HEK293 (cell line): ENCODE measurements at regions not wholly inside any gene's neighbourhood (a gene's known extent, or its start where the extent isn't known, plus 50 kb on each side); places are given as distances from the start of the nearest gene placed in this dataset.

ENCODE experiments used
- CTCF ChIA-PET: fragments of 350-600 bp; formaldehyde crosslinking; extraction: SDS; loops from one replicate; lab custom pipeline; 2021; ENCODE audit warnings: antibody characterized with exemption; lab: Yijun Ruan, JAX
- POLR2A ChIA-PET: fragments of 300-600 bp; formaldehyde crosslinking; extraction: SDS; loops from one replicate; lab custom pipeline; 2020; ENCODE audit warnings: antibody characterized with exemption, inconsistent platforms; lab: Yijun Ruan, JAX
- H3K27ac ChIP-seq: fragments of 200-500 bp; sonication (Bioruptor generic); 2 replicates; pipeline ENCODE4 v1.5.1; 2014; ENCODE audit warnings: low read depth, low read length, control low read depth, inconsistent platforms; ENCODE audit errors: extremely low read depth
- H3K36me3 ChIP-seq, 2 experiments: fragments of 200-500 bp in 1 of 2; sonication (Bioruptor generic) in 1 of 2; 1 replicate in 1 of 2; 2 replicates in 1 of 2; pipeline ENCODE4 v1.5.1; 2014 to 2017; ENCODE audit warnings: inconsistent platforms in 2 of 2, low read length in 2 of 2; ENCODE audit not compliant: control insufficient read depth in 2 of 2, insufficient read depth in 1 of 2
- H3K4me1 ChIP-seq: fragments of 200-500 bp; sonication (Bioruptor generic); 2 replicates; pipeline ENCODE4 v1.5.1; 2014; ENCODE audit warnings: mild to moderate bottlenecking, low read length, inconsistent platforms; ENCODE audit not compliant: control insufficient read depth, insufficient read depth
- H3K4me3 ChIP-seq: 2 replicates; pipeline ENCODE4 v1.5.1; 2011; ENCODE audit warnings: low read depth, mild to moderate bottlenecking, control low read depth, low read length, moderate library complexity
- H3K9me3 ChIP-seq: fragments of 200-500 bp; sonication (Bioruptor generic); 2 replicates; pipeline ENCODE4 v1.5.1; 2014; ENCODE audit warnings: low read depth, low read length, inconsistent platforms; ENCODE audit not compliant: control insufficient read depth, insufficient read depth
- KLF1 ChIP-seq: fragments of 450-650 bp; formaldehyde crosslinking; IDR thresholded peaks from 2 replicates; pipeline ENCODE4 v1.5.1; 2016; ENCODE audit warnings: missing biosample characterization, missing genetic modification characterization
- KLF9 ChIP-seq: fragments of 450-650 bp; formaldehyde crosslinking; IDR thresholded peaks from 2 replicates; pipeline ENCODE4 v1.5.1; 2016; ENCODE audit warnings: missing biosample characterization, missing genetic modification characterization, low read depth
- ZFHX2 ChIP-seq: fragments of 450-650 bp; formaldehyde crosslinking; conservative IDR thresholded peaks from 2 replicates; pipeline ENCODE4 v1.5.1; 2016; ENCODE audit warnings: missing biosample characterization, missing genetic modification characterization
- ZFP41 ChIP-seq: fragments of 450-650 bp; formaldehyde crosslinking; IDR thresholded peaks from 2 replicates; pipeline ENCODE4 v1.5.1; 2016; ENCODE audit warnings: missing biosample characterization, missing genetic modification characterization, borderline replicate concordance
- ZNF121 ChIP-seq: fragments of 450-650 bp; formaldehyde crosslinking; IDR thresholded peaks from 2 replicates; pipeline ENCODE4 v1.5.1; 2016; ENCODE audit warnings: missing biosample characterization, missing genetic modification characterization
- ZNF426 ChIP-seq: fragments of 450-650 bp; formaldehyde crosslinking; IDR thresholded peaks from 2 replicates; pipeline ENCODE4 v1.5.1; 2017; ENCODE audit warnings: missing biosample characterization, missing genetic modification characterization, mild to moderate bottlenecking, inconsistent platforms, moderate library complexity
- ZNF48 ChIP-seq: fragments of 450-650 bp; formaldehyde crosslinking; IDR thresholded peaks from 2 replicates; pipeline ENCODE4 v1.5.1; 2016; ENCODE audit warnings: missing biosample characterization, missing genetic modification characterization
- ZNF544 ChIP-seq: fragments of 450-650 bp; formaldehyde crosslinking; IDR thresholded peaks from 2 replicates; pipeline ENCODE4 v1.5.0; 2017; ENCODE audit warnings: missing biosample characterization, missing genetic modification characterization
- TF ChIP-seq, protein P1 (sequence below): fragments of 450-650 bp; formaldehyde crosslinking; IDR thresholded peaks from 2 replicates; pipeline ENCODE4 v1.5.1; 2016; ENCODE audit warnings: missing biosample characterization, missing genetic modification characterization, borderline replicate concordance
- TF ChIP-seq, protein P2 (sequence below): fragments of 450-650 bp; formaldehyde crosslinking; IDR thresholded peaks from 2 replicates; pipeline ENCODE4 v1.5.1; 2017; ENCODE audit warnings: missing biosample characterization, mild to moderate bottlenecking, missing genetic modification characterization, moderate library complexity
- TF ChIP-seq, protein P3 (sequence below): fragments of 450-650 bp; formaldehyde crosslinking; conservative IDR thresholded peaks from 2 replicates; pipeline ENCODE4 v1.5.1; 2016; ENCODE audit warnings: low read depth, missing biosample characterization, missing genetic modification characterization
- TF ChIP-seq, protein P4 (sequence below): fragments of 450-650 bp; formaldehyde crosslinking; IDR thresholded peaks from 2 replicates; pipeline ENCODE4 v1.5.1; 2017; ENCODE audit warnings: missing biosample characterization, missing genetic modification characterization
- TF ChIP-seq, protein P5 (sequence below): fragments of 450-650 bp; formaldehyde crosslinking; IDR thresholded peaks from 2 replicates; pipeline ENCODE4 v1.5.1; 2016; ENCODE audit warnings: missing biosample characterization, missing genetic modification characterization
- TF ChIP-seq, protein P6 (sequence below): fragments of 450-650 bp; formaldehyde crosslinking; IDR thresholded peaks from 2 replicates; pipeline ENCODE4 v1.5.1; 2017; ENCODE audit warnings: missing biosample characterization, missing genetic modification characterization

DNA sequence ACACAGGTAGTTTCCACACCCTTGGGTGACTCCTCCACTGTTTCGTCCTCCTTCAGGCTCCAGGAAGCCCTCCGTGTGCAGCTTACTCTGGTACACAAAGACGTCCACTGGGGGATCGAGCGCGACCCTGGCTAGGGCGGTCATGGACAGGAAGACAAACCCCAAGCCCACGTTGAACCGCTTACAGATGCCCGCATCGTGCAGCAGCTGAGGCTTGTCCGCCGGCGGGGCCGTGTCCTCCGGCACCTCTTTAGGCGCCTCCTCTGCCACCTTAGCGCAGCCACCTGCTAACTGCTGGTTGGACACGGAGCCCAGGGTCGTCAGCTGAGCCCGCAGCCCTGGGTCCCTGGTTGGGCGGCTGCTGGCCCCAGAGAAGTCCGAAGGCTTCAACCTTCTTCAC is 309.0 kb upstream of the BTBD3 start (continued):
- TF ChIP-seq, protein P1, sequence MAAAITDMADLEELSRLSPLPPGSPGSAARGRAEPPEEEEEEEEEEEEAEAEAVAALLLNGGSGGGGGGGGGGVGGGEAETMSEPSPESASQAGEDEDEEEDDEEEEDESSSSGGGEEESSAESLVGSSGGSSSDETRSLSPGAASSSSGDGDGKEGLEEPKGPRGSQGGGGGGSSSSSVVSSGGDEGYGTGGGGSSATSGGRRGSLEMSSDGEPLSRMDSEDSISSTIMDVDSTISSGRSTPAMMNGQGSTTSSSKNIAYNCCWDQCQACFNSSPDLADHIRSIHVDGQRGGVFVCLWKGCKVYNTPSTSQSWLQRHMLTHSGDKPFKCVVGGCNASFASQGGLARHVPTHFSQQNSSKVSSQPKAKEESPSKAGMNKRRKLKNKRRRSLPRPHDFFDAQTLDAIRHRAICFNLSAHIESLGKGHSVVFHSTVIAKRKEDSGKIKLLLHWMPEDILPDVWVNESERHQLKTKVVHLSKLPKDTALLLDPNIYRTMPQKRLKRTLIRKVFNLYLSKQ (tag by site-specific recombination), result no peak
- no peak for TF ChIP-seq KLF9 (tag by site-specific recombination)
- TF ChIP-seq ZFP41 (tag by site-specific recombination), result no peak

DNA sequence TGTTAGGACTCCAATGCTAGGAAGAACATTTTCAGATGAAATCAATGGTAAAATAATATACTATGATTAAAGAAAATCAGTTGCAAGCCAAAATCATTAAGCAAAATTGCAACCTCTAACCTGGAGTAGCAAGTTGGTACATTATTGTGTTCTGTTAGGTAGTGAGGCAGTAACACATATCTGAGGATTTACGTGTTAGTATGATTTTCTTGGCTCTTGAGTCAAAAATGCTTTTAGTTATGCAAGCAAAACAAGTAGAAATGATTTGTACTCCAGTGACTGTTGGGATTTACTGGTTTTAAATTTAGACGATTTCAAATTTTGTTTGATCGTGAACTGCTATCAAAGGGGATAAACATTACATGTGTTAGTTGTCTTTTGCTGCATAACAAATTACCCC is 293.0 kb upstream of the BTBD3 start:
- Histone ChIP-seq H3K4me3 (no peak overlapping the region), H3K36me3 (no peaks in the 10 kb centered on the region), H3K9me3 (no peaks in the 10 kb centered on the region), H3K4me1 (no peaks in the 10 kb centered on the region), H3K27ac (no peak overlapping the region)
- CTCF ChIA-PET, result no interaction called here
- POLR2A ChIA-PET, result no interaction called here
- TF ChIP-seq, protein P2, sequence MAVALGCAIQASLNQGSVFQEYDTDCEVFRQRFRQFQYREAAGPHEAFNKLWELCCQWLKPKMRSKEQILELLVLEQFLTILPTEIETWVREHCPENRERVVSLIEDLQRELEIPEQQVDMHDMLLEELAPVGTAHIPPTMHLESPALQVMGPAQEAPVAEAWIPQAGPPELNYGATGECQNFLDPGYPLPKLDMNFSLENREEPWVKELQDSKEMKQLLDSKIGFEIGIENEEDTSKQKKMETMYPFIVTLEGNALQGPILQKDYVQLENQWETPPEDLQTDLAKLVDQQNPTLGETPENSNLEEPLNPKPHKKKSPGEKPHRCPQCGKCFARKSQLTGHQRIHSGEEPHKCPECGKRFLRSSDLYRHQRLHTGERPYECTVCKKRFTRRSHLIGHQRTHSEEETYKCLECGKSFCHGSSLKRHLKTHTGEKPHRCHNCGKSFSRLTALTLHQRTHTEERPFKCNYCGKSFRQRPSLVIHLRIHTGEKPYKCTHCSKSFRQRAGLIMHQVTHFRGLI (tag by site-specific recombination), result no peak
- TF ChIP-seq, protein P3, sequence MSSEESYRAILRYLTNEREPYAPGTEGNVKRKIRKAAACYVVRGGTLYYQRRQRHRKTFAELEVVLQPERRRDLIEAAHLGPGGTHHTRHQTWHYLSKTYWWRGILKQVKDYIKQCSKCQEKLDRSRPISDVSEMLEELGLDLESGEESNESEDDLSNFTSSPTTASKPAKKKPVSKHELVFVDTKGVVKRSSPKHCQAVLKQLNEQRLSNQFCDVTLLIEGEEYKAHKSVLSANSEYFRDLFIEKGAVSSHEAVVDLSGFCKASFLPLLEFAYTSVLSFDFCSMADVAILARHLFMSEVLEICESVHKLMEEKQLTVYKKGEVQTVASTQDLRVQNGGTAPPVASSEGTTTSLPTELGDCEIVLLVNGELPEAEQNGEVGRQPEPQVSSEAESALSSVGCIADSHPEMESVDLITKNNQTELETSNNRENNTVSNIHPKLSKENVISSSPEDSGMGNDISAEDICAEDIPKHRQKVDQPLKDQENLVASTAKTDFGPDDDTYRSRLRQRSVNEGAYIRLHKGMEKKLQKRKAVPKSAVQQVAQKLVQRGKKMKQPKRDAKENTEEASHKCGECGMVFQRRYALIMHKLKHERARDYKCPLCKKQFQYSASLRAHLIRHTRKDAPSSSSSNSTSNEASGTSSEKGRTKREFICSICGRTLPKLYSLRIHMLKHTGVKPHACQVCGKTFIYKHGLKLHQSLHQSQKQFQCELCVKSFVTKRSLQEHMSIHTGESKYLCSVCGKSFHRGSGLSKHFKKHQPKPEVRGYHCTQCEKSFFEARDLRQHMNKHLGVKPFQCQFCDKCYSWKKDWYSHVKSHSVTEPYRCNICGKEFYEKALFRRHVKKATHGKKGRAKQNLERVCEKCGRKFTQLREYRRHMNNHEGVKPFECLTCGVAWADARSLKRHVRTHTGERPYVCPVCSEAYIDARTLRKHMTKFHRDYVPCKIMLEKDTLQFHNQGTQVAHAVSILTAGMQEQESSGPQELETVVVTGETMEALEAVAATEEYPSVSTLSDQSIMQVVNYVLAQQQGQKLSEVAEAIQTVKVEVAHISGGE, result no peak
- TF ChIP-seq ZNF544 (tag by site-specific recombination) (no peak), ZFHX2 (tag by site-specific recombination) (no peak), ZNF48 (tag by site-specific recombination) (no peak)

DNA sequence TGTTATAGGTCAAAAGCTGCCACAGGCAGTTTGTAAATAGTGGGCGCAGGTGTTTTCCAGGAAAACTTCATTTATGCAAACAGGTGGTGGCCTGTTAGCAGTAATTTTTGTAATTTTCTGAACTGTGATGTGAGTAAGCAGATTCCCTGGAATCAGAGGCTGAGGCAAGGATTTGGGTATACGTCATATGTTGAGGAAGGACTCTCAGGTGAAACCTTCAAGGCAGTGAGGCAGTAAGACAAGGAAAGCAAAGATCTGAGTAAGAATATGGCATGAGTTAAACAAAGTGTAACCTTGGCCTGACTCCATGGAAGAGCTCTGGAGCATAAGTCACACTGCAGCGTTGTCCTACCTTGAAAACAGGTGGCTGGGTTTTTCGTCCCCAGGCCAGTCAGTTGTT is 291.1 kb upstream of the BTBD3 start:
- no peaks in the 10 kb centered on the region for H3K9me3 ChIP-seq
- no peaks in the 10 kb centered on the region for H3K4me1 ChIP-seq
- POLR2A ChIA-PET, result no interaction called here
- H3K4me3 ChIP-seq, result no peak overlapping the region
- no peak overlapping the region for H3K27ac ChIP-seq
- TF ChIP-seq ZNF426 (tag by site-specific recombination) (no peak), KLF1 (no peak), ZNF121 (no peak)
- TF ChIP-seq, protein P4, sequence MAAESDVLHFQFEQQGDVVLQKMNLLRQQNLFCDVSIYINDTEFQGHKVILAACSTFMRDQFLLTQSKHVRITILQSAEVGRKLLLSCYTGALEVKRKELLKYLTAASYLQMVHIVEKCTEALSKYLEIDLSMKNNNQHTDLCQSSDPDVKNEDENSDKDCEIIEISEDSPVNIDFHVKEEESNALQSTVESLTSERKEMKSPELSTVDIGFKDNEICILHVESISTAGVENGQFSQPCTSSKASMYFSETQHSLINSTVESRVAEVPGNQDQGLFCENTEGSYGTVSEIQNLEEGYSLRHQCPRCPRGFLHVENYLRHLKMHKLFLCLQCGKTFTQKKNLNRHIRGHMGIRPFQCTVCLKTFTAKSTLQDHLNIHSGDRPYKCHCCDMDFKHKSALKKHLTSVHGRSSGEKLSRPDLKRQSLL (tag by site-specific recombination), result no peak
- TF ChIP-seq, protein P5, sequence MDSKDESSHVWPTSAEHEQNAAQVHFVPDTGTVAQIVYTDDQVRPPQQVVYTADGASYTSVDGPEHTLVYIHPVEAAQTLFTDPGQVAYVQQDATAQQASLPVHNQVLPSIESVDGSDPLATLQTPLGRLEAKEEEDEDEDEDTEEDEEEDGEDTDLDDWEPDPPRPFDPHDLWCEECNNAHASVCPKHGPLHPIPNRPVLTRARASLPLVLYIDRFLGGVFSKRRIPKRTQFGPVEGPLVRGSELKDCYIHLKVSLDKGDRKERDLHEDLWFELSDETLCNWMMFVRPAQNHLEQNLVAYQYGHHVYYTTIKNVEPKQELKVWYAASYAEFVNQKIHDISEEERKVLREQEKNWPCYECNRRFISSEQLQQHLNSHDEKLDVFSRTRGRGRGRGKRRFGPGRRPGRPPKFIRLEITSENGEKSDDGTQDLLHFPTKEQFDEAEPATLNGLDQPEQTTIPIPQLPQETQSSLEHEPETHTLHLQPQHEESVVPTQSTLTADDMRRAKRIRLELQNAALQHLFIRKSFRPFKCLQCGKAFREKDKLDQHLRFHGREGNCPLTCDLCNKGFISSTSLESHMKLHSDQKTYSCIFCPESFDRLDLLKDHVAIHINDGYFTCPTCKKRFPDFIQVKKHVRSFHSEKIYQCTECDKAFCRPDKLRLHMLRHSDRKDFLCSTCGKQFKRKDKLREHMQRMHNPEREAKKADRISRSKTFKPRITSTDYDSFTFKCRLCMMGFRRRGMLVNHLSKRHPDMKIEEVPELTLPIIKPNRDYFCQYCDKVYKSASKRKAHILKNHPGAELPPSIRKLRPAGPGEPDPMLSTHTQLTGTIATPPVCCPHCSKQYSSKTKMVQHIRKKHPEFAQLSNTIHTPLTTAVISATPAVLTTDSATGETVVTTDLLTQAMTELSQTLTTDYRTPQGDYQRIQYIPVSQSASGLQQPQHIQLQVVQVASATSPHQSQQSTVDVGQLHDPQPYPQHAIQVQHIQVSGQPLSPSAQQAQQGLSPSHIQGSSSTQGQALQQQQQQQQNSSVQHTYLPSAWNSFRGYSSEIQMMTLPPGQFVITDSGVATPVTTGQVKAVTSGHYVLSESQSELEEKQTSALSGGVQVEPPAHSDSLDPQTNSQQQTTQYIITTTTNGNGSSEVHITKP, result no peak
- TF ChIP-seq, protein P6, sequence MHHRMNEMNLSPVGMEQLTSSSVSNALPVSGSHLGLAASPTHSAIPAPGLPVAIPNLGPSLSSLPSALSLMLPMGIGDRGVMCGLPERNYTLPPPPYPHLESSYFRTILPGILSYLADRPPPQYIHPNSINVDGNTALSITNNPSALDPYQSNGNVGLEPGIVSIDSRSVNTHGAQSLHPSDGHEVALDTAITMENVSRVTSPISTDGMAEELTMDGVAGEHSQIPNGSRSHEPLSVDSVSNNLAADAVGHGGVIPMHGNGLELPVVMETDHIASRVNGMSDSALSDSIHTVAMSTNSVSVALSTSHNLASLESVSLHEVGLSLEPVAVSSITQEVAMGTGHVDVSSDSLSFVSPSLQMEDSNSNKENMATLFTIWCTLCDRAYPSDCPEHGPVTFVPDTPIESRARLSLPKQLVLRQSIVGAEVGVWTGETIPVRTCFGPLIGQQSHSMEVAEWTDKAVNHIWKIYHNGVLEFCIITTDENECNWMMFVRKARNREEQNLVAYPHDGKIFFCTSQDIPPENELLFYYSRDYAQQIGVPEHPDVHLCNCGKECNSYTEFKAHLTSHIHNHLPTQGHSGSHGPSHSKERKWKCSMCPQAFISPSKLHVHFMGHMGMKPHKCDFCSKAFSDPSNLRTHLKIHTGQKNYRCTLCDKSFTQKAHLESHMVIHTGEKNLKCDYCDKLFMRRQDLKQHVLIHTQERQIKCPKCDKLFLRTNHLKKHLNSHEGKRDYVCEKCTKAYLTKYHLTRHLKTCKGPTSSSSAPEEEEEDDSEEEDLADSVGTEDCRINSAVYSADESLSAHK (tag by site-specific recombination), result no peak
- TF ChIP-seq, all 188 proteins: peak for 0
- CTCF ChIA-PET, result interaction anchor here (0.6 to 0.8 kb wide), 2 partner anchors 34 to 40 kb away, joined by 3 to 4 read pairs; no protein-coding TSS in a partner anchor
- no peaks in the 10 kb centered on the region for H3K36me3 ChIP-seq
